ENCODE measurements at regions not wholly inside any gene's neighbourhood (a gene's known extent, or its start where the extent isn't known, plus 50 kb on each side); places are given as distances from the start of the nearest gene placed in this dataset.

GRCh38 chr2:149766339-149766738 is 178.8 kb upstream of the MMADHC start:
- no peak for TF ChIP-seq POLR2A (IDR thresholded peaks at IDR 0.05)
- TF ChIP-seq, protein P1, sequence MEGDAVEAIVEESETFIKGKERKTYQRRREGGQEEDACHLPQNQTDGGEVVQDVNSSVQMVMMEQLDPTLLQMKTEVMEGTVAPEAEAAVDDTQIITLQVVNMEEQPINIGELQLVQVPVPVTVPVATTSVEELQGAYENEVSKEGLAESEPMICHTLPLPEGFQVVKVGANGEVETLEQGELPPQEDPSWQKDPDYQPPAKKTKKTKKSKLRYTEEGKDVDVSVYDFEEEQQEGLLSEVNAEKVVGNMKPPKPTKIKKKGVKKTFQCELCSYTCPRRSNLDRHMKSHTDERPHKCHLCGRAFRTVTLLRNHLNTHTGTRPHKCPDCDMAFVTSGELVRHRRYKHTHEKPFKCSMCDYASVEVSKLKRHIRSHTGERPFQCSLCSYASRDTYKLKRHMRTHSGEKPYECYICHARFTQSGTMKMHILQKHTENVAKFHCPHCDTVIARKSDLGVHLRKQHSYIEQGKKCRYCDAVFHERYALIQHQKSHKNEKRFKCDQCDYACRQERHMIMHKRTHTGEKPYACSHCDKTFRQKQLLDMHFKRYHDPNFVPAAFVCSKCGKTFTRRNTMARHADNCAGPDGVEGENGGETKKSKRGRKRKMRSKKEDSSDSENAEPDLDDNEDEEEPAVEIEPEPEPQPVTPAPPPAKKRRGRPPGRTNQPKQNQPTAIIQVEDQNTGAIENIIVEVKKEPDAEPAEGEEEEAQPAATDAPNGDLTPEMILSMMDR (IDR thresholded peaks at IDR 0.05), result no peak
